NOMO-1 treated with dmso at 0.1 percent for 144 hours (cell line): ENCODE measurements at regions not wholly inside any gene's neighbourhood (a gene's known extent, or its start where the extent isn't known, plus 50 kb on each side); places are given as distances from the start of the nearest gene placed in this dataset.
"Not testable (repeated sequence)": the region's sequence is repeated elsewhere in the genome, so short reads cannot be mapped to it uniquely, and the experiment has no call there.

Experiments
- DNase-seq: peaks from one replicate; lab custom pipeline; 2025; ENCODE audit not compliant: unreplicated experiment; lab: John Stamatoyannopoulos, UW

- DNase-seq = no peak
Observed at GRCh38 chr9:86500667-86501435, 146.6 kb upstream of the TUT7 start.

DNA sequence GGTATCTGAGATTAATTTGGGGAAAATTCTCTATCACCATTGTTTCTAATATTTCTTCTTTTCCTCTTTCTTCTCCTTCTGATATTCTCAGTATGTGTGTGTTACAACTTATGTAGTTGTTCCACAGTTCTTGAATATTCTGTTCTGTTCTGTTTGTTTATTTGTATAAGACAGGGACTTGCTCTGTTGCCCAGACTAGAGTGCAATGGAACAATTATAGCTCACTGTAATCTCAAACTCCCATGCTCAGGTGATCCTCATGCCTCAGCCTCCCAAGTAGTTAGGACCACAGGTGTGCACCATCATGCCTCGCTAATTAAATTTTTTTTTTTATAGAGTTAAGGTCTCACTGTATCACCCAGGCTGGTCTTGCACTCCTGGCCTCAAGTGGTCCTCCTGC lies 145.8 kb upstream of the TUT7 start:
- DNase-seq = no peak

GRCh38 chr9:86494644-86495111 lies 140.5 kb upstream of the TUT7 start:
- no peak for DNase-seq

DNA sequence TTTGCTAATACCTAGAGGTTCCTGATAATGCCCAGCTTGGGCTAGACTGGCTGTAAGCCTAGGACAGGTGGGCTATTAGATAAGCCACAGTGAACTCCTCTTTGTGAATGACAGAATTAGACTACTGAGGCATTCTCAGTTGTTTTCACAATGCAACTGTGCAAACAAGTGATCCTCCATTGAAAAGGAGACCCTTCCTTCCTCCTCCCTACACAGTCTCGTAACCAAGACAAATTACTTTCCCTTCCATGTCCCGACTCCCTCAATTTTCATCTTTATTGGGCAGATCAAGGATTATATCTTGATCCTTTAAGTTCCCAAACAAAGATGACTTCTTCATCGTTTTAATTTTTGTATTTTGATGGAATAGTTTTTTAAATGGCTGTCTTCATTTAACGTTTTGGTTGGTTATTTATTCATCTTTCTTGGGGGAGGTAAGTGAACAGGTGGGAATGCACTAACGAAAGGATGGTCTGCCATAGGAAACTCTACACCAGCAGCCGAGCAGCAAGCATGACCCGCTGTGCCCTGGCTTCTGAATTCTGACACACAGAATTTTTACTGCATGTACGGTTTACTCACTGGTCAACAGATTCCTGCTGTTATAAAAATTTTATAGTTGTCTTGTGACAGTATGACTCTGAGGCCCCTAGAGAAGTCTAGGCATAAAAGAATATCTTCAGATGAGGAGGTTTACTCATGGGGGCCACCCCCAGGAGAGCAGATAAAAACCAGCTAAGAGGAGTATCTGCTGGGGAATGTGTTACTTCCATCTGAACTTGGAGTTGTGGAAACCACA lies 137.5 kb upstream of the TUT7 start:
- no peak for DNase-seq

DNA sequence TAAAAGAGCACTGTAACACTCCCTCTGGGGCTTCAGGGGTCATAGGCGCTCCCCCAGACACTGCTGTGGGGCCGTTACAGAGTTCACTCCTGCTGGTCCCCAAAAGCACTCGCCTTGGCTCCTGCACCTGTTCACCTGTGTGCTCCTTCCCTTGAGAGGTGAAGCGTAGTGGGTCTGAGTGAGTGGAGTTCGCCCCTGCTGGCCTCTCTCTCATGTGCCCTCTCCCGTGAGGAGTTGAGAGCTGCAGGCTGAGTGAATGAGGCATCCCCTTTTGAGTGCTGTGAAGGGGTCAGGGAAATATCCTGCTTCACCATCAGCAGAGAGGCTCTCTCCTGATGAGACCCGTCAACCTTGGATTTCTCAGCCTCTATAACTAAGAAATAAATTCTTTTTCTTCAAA lies 134.6 kb upstream of the TUT7 start:
- DNase-seq = no peak

DNA sequence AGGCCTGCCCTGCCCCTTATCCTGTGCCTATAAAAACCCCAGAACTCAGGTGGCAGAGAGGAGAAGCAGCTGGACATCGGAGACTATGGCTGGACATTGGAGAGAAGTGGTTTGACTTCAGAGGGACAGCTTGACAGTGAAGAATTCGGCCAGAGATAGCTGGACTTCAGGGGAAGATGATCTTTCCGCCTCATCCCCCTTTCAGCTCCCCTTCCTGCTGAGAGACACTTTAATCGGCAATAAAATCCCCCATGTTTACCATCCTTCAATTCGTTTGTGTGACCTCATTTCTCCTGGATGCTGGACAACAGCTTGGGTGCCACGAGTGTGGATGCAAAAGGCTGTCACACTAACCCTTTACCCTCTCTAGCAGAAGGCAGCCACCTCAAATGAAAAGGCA lies 134.1 kb upstream of the TUT7 start:
- DNase-seq = no peak

DNA sequence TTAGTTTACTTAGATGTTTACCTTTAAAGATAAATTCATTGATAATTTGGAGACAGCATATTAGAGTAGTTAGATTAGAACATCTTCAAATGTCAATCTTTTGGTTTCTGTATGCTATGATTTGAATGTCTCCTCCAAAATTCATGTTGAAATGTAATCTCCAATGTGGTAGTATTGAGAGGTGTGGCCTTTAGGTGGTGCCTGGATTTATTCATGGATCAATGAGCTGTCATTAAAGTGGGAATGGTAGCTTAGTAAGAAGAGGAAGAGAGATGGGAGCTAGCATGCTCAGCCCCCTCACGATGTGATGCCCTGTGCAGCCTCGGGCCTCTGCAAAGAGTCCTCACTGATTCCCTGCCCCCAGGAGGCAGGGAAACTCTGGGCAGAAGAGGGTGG lies 133.6 kb upstream of the TUT7 start:
- no peak for DNase-seq

DNA sequence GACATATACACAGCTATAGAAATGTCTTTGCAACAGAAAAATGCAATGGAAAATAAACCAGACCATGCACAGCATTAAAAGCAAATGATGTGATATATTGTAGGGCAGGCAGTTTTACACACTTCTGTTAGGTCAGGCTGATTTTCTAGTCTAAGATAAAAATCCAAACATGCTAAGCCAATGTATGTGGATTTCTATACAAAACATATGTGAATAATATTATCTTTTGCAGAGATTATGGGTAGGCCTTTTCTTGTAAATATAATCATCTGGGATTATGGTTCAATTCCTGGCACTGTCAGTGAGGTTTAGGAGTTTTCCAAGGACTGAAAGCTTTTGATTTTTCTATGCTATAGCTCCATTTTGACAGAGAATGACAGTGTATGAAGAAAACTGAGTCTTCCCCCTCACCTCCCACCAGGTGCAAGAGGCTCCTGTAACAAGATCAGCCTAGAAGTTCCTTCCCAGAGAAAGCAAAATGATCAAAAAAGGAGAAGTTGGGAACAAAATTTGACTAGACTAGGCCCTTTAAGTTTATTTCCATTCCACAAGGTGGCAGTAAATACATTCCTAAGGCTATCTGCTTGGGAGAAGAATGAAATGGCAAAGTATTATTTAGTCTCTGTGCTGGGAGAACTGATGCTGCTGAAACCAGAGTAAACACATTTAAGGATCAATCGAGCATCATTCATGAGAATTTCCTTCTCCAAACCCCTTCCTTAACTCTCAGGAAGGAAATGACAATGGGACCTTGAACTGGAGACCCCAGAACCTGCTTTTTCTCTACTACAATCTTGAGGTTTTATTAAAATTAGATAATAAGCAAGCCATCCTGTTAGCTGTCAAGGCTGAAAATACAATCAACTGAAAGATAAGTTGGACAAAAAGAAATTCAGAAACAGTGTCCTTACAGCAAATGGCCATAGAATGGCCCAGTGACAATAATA lies 133.0 kb upstream of the TUT7 start:
- DNase-seq = no peak

- no peak for DNase-seq
Observed at GRCh38 chr9:86485359-86485758, 131.1 kb upstream of the TUT7 start.

DNA sequence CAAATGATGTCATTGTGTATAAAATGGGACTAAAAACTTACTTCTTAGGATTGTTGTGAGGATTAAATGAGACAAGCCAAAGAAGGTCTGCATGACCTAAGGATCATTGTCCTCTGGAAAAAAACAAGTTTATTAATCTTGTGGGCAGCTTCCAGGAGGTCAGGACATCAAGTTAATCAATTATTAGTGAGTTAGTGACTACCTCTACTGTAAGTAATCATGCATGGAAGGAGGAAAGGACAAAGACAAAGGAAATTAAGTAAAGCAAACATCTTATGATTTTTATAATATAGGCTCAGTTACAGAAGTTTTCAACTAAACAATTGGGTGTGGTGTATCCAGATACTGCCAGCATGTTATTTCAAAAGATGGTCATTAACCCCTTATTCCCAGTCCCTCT lies 129.3 kb upstream of the TUT7 start:
- no peak for DNase-seq

DNA sequence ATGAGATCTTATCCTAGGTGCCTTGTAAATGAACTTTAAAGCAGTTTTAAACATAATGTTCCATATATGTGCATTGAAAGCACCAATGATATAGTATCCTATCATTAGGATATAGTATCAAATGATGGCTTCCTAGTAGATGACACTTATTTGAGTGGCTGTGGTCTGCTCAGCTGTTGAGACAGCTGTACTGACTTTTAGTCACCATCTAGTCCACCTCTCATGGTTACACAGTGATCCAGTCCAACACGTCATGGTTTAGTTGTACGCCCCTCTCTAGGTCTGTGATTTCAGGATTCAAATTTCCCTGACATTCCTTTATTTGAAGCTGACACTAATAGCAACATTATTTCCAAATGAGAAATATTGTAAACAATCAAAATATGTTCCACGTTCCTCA lies 127.3 kb upstream of the TUT7 start:
- no peak for DNase-seq

DNA sequence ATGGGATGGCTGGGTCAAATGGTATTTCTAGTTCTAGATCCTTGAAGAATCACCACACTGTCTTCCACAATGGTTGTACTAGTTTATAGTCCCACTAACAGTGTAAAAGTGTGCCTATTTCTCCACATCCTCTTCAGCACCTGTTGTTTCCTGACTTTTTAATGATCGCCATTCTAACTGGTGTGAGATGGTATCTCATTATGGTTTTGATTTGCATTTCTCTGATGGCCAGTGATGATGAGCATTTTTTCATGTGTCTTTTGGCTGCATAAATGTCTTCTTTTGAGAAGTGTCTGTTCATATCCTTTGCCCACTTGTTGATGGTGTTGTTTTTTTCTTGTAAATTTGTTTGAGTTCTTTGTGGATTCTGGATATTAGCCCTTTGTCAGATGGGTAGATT lies 121.0 kb upstream of the TUT7 start:
- not testable (repeated sequence) for DNase-seq

GRCh38 chr9:86471171-86471815 lies 117.1 kb upstream of the TUT7 start:
- DNase-seq = no peak

- no peak for DNase-seq
Observed at GRCh38 chr9:86470326-86470725, 116.1 kb upstream of the TUT7 start.

DNA sequence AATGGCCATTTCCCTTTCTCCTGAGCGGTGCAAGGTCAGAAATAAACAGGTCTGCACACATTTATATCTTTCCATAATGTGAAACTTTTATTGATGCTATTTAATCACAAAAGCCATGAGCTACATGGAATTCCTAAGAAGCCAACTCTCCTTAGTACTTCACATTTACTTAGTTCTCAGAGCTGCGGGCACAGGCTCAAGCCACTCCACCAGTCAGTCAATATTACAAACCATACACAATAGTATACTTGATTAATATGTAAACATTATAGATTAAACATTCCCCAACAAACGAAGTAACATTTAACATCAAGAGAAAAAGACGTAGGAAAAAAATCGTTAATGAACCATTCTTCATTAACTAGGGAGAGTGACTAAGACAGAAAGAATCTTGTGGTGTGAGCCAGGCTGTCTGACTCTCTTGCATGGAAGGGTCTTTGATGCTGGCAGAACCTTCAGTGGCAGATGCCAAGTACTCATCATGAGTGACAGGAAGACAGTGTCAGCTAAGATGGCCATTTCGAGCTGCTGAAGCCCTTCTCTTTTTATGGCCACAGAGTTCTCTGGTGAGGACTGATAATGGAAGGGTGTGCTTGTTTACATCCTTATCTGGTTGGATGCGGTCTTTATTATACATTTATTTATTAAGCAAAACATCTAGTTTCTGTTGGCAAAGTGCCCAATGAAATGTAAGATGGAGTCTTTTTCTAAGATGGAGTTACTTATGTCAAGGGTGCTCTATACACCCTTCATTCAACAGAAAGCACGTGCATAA lies 115.5 kb upstream of the TUT7 start:
- no peak for DNase-seq

DNA sequence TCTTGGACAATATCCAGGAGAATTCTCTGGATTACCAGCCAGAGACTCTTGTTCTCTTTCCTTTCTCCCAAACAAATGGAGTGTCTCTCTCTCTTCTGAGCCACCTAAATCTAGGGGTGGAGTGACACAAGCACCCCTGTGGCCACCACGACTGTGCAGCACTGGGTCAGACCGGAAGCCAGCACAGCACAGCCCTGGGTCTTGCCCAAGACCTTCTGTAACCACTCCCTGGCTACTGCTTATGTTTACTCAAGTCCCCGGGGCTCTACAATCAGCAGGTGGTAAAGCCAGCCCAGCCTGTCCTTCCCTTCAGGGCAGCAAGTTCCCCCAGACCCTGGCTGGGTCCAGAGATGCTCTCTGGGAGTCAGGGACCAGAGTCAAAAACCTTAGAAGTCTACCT lies 110.0 kb upstream of the TUT7 start:
- no peak for DNase-seq

GRCh38 chr9:86460216-86461002 lies 106.2 kb upstream of the TUT7 start:
- DNase-seq = no peak

DNA sequence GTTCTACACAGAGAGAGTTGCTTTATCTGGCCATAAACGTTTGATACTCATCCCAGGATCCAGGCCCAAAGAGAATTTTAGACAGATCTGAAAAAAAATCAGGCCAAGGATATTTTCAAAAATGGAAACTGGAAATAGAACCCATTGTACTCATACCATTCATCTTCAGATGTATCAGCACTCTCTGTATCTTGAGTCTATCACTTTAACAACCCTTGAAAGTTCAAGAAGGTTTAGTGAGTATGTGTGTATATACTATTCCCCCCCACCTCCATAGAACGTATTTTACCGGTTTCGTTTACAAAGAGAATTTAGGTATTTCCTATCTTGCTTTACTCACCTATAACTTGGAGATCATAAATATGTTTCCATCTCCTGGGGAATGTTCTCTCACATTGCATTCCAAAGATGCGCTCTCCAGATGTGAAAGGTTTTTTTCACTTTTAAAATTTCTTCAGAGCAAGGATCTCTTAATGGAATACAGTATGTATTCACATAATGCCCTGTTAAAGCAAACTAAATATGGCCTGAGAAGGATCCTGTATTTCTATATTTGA lies 105.5 kb upstream of the TUT7 start:
- DNase-seq = no peak

DNA sequence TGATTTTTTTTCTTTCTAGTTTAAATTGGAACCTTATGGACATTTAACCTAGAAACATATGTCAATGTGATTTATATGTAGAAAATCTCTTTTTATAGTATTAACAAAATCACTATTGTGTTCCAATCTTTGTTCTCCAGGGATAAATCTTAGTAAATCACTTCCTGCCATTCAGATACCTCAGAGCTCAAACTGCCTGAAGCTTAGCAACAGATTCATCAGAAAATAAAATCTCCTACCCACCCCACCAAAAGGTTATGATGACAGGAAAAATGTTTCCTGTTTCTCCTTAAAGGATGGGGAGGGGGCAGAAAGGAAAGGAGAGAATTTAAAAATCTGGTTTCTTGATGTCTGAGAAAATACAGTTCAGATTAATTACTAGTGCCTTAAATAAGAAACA lies 105.0 kb upstream of the TUT7 start:
- DNase-seq = no peak
